ENCODE measurements at regions not wholly inside any gene's neighbourhood (a gene's known extent, or its start where the extent isn't known, plus 50 kb on each side); places are given as distances from the start of the nearest gene placed in this dataset.

- TF ChIP-seq HDAC2 (IDR thresholded peaks at IDR 0.05; ENCODE audit: borderline replicate concordance in 1 of 2, low read depth in 2 of 2, low read length in 2 of 2) (no peak), RFX5 (IDR thresholded peaks at IDR 0.05; ENCODE audit: borderline replicate concordance, low read depth, low read length) (no peak), CTCF (IDR thresholded peaks at IDR 0.05; ENCODE audit: control extremely low read depth in 1 of 3, insufficient read depth in 1 of 3, low read depth in 1 of 3, low read length in 3 of 3) (no peak), ATF3 (IDR thresholded peaks at IDR 0.05; ENCODE audit: insufficient read depth, low read depth, low read length) (no peak)
Observed at GRCh38 chr2:58698620-58699019, 457.5 kb upstream of the FANCL start.
